Activated CD4-positive, alpha-beta memory T cell treated with anti-CD3 and anti-CD28 coated beads, Interleukin-2, amount 10 ng/mL, durations not matched to agents 7 days and 5 days (primary cell): ENCODE measurements at regions not wholly inside any gene's neighbourhood (a gene's known extent, or its start where the extent isn't known, plus 50 kb on each side); places are given as distances from the start of the nearest gene placed in this dataset.

Experiments used
- CTCF ChIA-PET: fragments of 350-600 bp; sonication (Branson Sonifier 250); formaldehyde crosslinking; loops from one replicate; lab custom pipeline; 2021; ENCODE audit warnings: antibody characterized with exemption, inconsistent platforms; lab: Charles Lee
- POLR2A ChIA-PET: fragments of 350-600 bp; sonication (Branson Sonifier 250); formaldehyde crosslinking; loops from one replicate; lab custom pipeline; 2021; ENCODE audit warnings: antibody characterized with exemption; lab: Charles Lee
- DNase-seq: peaks from one replicate; pipeline ENCODE4 v3.0.0-alpha.2; 2020
- H3K27ac Mint-ChIP-seq: one replicate; pipeline ENCODE4 v1.8.0; 2021; ENCODE audit warnings: mild to moderate bottlenecking, mixed read lengths
- H3K27me3 Mint-ChIP-seq: one replicate; pipeline ENCODE4 v1.8.0; 2021; ENCODE audit warnings: mixed read lengths
- H3K36me3 Mint-ChIP-seq: one replicate; pipeline ENCODE4 v1.8.0; 2021; ENCODE audit warnings: low read depth, mixed read lengths
- H3K4me1 Mint-ChIP-seq: one replicate; pipeline ENCODE4 v1.8.0; 2021; ENCODE audit warnings: mixed read lengths
- H3K4me3 Mint-ChIP-seq: one replicate; pipeline ENCODE4 v1.8.0; 2021; ENCODE audit warnings: mild to moderate bottlenecking, mixed read lengths
- H3K9me3 Mint-ChIP-seq: one replicate; pipeline ENCODE4 v1.8.0; 2021; ENCODE audit warnings: mixed read lengths

DNA sequence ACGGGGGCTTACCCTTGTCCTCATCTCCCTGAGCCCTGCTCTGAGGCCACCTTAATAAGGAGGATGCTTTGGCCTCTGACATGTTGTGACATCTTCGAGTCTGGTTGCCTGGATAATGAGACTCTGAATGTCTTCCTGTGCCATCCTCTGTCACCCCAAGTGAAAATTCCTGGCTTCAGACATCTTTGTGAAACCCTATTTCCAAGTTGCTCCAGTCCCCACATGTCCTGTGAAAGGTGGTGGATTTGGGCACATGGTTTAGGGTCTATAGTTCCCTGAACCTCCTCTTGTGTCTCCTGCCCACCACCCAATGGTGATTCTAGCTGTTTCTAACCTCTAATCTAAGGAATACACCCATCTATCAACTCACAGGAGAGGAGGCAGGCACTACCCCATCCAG lies 223.1 kb upstream of the GLI3 start:
- H3K27me3 Mint-ChIP-seq: no peaks in the 10 kb centered on the region
- no peak overlapping the region for H3K27ac Mint-ChIP-seq
- no peak overlapping the region for H3K4me3 Mint-ChIP-seq
- ChIA-PET CTCF (no interaction called here), POLR2A (no interaction called here)
- no peaks in the 10 kb centered on the region for H3K36me3 Mint-ChIP-seq
- no peak for DNase-seq
- no peaks in the 10 kb centered on the region for H3K4me1 Mint-ChIP-seq
- H3K9me3 Mint-ChIP-seq: peaks cover 4% of the 10 kb centered on the region

DNA sequence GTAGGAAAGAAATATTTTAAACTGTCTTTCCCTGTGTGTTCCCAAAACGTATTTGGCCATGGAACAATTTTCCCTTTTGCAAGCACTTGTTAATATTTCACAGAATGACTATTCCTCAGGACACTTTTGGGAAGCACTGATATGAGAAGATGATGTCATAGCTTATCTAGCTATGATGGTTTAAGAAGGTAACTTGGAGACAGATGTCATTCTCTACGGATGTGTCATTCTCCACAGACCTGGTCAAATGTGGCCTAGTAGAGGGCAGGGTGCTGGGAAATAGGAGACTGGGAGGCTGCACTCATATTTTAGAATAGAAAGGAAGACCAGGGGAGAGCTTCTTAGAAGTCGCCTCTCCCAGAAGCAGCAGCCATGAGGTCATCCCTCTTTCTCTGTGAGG lies 220.7 kb upstream of the GLI3 start:
- H3K4me1 Mint-ChIP-seq: no peaks in the 10 kb centered on the region
- no peaks in the 10 kb centered on the region for H3K36me3 Mint-ChIP-seq
- no peak overlapping the region for H3K4me3 Mint-ChIP-seq
- ChIA-PET POLR2A (no interaction called here), CTCF (no interaction called here)
- no peaks in the 10 kb centered on the region for H3K27me3 Mint-ChIP-seq
- H3K27ac Mint-ChIP-seq: no peak overlapping the region
- no peaks in the 10 kb centered on the region for H3K9me3 Mint-ChIP-seq
- DNase-seq: no peak

DNA sequence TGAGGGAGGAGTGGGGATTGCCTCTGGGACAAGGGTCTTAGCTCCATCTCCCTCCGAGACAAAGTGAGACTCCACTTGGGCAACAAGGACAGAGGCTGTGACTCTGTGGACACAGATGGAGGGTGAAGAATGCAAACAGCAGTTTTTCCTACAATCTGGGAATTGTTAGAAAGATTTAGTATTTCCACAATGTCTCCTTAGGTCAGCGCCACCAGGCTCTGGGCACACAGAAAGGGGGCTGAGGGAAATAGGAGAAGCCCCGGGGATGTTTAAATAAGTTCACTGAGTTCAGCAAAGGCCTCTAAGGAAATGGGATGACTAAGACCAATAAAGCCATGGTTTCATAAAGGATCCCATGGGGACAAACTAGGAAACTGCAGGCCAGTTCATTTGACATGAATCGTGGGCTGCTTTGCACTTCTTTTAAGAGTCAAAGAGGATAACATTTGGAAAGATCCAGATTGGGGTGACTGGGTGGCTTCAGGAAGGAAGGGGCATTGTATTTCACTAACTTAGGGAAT lies 219.8 kb upstream of the GLI3 start:
- H3K27ac Mint-ChIP-seq: no peak overlapping the region
- CTCF ChIA-PET: no interaction called here
- H3K27me3 Mint-ChIP-seq: no peaks in the 10 kb centered on the region
- no peak for DNase-seq
- H3K9me3 Mint-ChIP-seq: no peaks in the 10 kb centered on the region
- H3K36me3 Mint-ChIP-seq: no peaks in the 10 kb centered on the region
- POLR2A ChIA-PET: no interaction called here
- H3K4me3 Mint-ChIP-seq: no peak overlapping the region
- no peaks in the 10 kb centered on the region for H3K4me1 Mint-ChIP-seq

DNA sequence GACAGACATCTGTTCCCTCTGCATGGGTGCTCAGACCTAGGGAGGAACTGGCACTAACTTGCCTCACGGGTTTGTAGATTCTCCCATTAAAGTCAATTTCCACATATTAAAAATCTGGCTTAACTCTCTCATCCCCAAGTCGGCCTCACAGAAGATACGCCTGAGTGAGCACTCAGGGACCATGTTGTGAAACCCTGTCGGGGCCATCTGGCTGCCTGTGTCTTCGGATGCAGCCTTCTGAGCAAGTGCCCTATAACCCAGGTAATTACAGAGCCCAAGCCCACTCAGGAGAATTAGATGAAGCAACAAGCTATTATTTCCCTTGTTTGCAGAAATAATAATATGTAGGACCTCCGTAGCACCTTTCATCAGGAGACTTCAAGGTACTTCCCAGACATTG lies 219.3 kb upstream of the GLI3 start:
- H3K27me3 Mint-ChIP-seq: no peaks in the 10 kb centered on the region
- no peaks in the 10 kb centered on the region for H3K9me3 Mint-ChIP-seq
- ChIA-PET CTCF (no interaction called here), POLR2A (no interaction called here)
- H3K36me3 Mint-ChIP-seq: no peaks in the 10 kb centered on the region
- no peak overlapping the region for H3K27ac Mint-ChIP-seq
- no peak for DNase-seq
- H3K4me3 Mint-ChIP-seq: no peak overlapping the region
- H3K4me1 Mint-ChIP-seq: no peaks in the 10 kb centered on the region

DNA sequence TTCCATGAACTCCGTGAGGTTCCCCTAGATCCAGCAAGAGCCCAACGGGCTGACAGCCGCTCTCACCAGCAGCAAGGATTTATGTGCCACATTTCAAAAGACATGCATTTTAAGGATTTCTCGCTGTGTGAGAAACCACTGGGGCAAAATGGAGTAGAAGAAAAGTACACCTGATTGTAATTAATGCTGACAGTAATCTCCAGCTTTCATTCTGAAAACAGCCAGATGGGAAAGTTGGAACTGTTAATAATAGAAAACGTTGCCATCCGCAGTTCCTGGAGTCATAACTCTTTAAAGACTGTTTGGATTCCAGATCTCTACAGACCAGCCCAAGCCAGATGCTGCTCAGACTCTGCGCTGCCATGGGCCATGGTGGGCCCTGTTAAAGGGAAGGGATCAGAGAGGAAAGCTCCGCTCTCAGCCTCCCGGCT lies 216.9 kb upstream of the GLI3 start:
- no peaks in the 10 kb centered on the region for H3K36me3 Mint-ChIP-seq
- no peak overlapping the region for H3K27ac Mint-ChIP-seq
- CTCF ChIA-PET: no interaction called here

DNA sequence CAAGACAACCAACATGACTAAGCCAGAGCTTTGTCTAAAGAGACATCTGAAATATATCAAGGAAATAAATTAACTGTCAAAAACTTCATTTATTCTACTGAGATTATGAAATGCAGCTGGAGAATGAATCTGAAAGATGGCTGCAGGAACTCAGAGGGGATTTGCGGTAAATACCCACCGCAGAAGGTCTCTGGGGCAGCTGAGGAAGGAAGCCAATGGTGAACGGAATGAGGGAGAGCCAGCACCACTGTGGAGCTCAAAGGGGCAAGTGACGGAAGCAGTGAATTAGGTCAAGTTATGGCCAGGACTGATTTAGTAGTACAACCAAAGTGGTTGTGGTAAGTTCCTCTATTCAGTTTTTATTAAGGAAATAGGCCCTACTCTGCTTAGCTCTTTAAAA lies 215.3 kb upstream of the GLI3 start:
- no peaks in the 10 kb centered on the region for H3K9me3 Mint-ChIP-seq
- H3K4me1 Mint-ChIP-seq: no peaks in the 10 kb centered on the region
- no peaks in the 10 kb centered on the region for H3K27me3 Mint-ChIP-seq
- no peak for DNase-seq
- POLR2A ChIA-PET: no interaction called here
- no peaks in the 10 kb centered on the region for H3K36me3 Mint-ChIP-seq
- no peak overlapping the region for H3K4me3 Mint-ChIP-seq
- CTCF ChIA-PET: no interaction called here
- no peak overlapping the region for H3K27ac Mint-ChIP-seq

More for the DNA sequence above, 216.9 kb upstream of the GLI3 start:
- no peak overlapping the region for H3K4me3 Mint-ChIP-seq
- no peak for DNase-seq
- POLR2A ChIA-PET: no interaction called here
- H3K9me3 Mint-ChIP-seq: no peaks in the 10 kb centered on the region
- H3K27me3 Mint-ChIP-seq: no peaks in the 10 kb centered on the region
- H3K4me1 Mint-ChIP-seq: no peaks in the 10 kb centered on the region

DNA sequence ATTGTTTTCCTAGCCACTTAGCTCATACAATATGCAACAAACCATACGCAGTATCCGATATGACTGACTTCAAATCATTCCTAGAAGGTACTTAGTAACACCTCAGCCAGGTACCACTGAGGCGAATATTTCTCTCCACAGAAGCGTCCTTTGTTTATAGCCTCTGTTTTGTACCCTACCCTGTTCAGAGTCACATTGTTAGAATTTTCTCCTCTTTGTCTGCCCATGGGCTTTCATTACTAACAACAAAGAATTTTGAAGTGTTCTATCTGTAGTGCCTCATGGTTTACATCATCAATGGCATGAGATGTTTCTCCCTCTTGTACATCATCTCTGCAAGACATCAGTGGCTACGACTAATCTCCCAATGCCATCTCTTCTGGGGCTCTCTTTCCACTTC lies 212.4 kb upstream of the GLI3 start:
- H3K4me1 Mint-ChIP-seq: no peaks in the 10 kb centered on the region
- POLR2A ChIA-PET: no interaction called here
- H3K27ac Mint-ChIP-seq: no peak overlapping the region
- H3K9me3 Mint-ChIP-seq: no peaks in the 10 kb centered on the region
- DNase-seq: no peak
- no peaks in the 10 kb centered on the region for H3K36me3 Mint-ChIP-seq
- H3K27me3 Mint-ChIP-seq: no peaks in the 10 kb centered on the region
- H3K4me3 Mint-ChIP-seq: no peak overlapping the region
- CTCF ChIA-PET: no interaction called here

DNA sequence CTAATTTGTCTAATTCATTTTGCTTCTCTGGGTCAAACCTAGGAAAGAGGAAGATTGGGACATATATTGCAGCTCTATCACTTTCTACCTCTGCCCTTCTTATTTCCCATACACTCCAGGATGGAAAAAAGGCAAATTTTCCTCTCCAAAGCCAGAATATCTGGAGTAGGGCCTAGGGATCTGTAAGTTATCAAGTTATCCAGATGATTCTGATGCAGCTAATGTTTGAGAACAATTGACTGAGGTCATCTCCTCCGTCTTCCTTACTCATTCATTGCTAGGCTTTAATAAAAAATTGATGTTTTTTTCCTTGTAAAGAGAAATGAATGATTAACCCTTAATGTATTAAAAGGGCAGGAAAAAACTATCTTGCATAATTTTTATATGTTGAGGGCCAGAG lies 211.9 kb upstream of the GLI3 start:
- ChIA-PET POLR2A (no interaction called here), CTCF (no interaction called here)
- Mint-ChIP-seq H3K4me1 (no peaks in the 10 kb centered on the region), H3K9me3 (no peaks in the 10 kb centered on the region), H3K36me3 (no peaks in the 10 kb centered on the region), H3K4me3 (no peak overlapping the region), H3K27ac (no peak overlapping the region), H3K27me3 (no peaks in the 10 kb centered on the region)
- DNase-seq: no peak

DNA sequence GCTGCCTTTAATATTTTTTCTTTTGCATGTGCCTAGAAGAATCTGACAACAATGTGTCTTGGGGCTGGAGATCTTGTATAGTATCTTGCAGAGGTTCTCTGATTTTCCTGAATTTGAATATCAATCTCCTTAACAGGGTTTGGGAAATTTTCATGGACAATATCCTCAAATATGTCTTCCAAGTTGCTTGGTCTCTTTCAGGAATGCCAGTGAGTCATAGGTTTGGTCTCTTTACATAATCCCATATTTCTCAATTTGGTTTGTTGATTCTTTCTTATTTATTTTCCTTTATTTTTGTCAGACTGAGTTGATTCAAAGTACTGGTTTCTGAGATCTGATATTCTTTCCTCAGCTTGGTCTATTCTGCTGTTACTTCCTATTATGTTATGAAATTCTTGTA lies 208.7 kb upstream of the GLI3 start:
- ChIA-PET POLR2A (no interaction called here), CTCF (no interaction called here)
- Mint-ChIP-seq H3K36me3 (no peaks in the 10 kb centered on the region), H3K4me3 (no peak overlapping the region), H3K27me3 (no peaks in the 10 kb centered on the region), H3K9me3 (peaks cover 4% of the 10 kb centered on the region), H3K27ac (no peak overlapping the region), H3K4me1 (no peaks in the 10 kb centered on the region)
- DNase-seq: no peak

DNA sequence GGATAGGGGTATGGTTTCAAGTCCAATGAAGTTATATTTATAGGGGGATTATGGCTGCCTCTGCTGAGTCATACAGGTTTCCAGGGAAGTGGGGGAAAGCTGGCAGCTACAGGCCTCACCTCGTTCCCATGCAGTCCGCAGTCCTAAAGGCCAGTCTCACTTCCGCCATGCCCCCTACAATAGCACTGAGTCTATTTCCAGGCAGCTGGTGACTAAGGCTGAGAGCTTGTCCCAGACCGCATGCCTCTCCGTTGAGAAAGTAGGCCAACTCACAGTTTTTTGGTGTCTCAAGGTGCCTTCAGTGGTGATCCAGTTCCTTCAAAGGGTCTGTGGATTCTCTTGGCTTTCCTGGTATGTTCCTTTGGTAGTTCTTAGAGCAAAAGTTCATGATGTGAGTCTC lies 203.9 kb upstream of the GLI3 start:
- POLR2A ChIA-PET: no interaction called here
- Mint-ChIP-seq H3K4me3 (no peak overlapping the region), H3K36me3 (no peaks in the 10 kb centered on the region)

DNA sequence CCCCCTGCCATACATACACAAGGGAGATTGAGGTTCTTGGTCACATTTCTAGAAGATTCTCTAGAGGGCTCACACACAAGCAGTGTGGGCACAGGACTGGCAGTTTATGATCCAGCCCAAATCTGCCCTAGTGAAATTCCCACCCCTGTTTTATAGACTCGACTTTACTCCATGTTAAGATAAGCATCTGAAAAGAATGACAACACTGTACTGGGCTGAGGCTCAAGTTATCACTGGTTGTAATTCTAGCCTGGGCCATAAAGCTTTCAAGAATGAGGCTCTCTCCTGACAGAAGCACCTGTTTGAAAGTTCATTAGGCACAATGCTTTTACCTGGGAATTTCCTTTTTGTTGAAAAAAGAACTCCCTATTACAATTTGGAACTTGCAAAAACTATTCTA lies 195.6 kb upstream of the GLI3 start:
- no peak overlapping the region for H3K27ac Mint-ChIP-seq
- no peaks in the 10 kb centered on the region for H3K36me3 Mint-ChIP-seq
- DNase-seq: no peak
- H3K4me1 Mint-ChIP-seq: no peaks in the 10 kb centered on the region
- ChIA-PET CTCF (no interaction called here), POLR2A (no interaction called here)
- no peaks in the 10 kb centered on the region for H3K27me3 Mint-ChIP-seq
- H3K4me3 Mint-ChIP-seq: no peak overlapping the region
- peaks cover 2% of the 10 kb centered on the region for H3K9me3 Mint-ChIP-seq

More for the DNA sequence above, 203.9 kb upstream of the GLI3 start:
- no peak overlapping the region for H3K27ac Mint-ChIP-seq
- CTCF ChIA-PET: no interaction called here
- peaks cover 7% of the 10 kb centered on the region for H3K9me3 Mint-ChIP-seq
- no peaks in the 10 kb centered on the region for H3K4me1 Mint-ChIP-seq
- DNase-seq: no peak
- no peaks in the 10 kb centered on the region for H3K27me3 Mint-ChIP-seq

DNA sequence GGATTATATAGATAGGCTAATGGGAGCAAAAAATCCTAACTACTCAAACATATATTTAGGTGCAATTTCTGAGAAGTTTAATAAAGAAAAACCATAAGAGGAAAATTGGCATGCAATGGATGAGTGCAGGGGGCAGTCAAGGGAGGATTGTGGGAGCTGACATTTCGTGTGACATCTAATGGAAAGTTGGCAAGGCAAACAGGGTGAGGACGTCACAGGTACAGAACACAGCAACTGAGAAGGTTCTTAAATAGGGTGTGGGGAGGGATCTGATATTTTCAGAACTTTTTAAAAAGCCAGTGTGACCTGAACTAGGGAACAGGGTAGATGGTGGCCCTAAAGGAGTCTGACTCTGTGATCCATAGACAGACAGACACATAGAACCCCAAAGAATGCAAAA lies 194.9 kb upstream of the GLI3 start:
- no peaks in the 10 kb centered on the region for H3K4me1 Mint-ChIP-seq
- no peaks in the 10 kb centered on the region for H3K27me3 Mint-ChIP-seq
- CTCF ChIA-PET: no interaction called here
- no peak for DNase-seq
- no peaks in the 10 kb centered on the region for H3K36me3 Mint-ChIP-seq
- peaks cover 2% of the 10 kb centered on the region for H3K9me3 Mint-ChIP-seq
- no peak overlapping the region for H3K27ac Mint-ChIP-seq
- H3K4me3 Mint-ChIP-seq: no peak overlapping the region
- POLR2A ChIA-PET: no interaction called here

DNA sequence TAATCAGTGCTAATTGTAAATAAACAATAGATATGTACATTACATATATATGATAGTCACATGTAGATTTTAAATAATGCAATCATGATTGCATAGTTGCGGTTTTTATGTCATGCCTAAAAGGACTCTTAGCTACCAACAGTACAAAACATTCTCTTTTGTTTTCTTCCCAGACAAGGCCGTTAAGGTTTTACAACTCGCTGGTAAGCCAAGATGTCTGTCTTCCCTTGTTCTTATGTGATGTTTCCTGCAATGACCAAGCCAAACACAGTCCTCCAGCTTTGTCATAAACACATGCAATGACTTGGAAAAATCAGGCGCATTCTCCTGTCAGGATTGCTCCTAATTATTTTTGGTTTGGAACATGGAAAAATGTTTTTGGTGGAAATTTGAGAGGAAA lies 192.3 kb upstream of the GLI3 start:
- H3K4me3 Mint-ChIP-seq: no peak overlapping the region
- no peaks in the 10 kb centered on the region for H3K27me3 Mint-ChIP-seq
- H3K4me1 Mint-ChIP-seq: no peaks in the 10 kb centered on the region
- no peak for DNase-seq
- H3K36me3 Mint-ChIP-seq: no peaks in the 10 kb centered on the region
- ChIA-PET CTCF (no interaction called here), POLR2A (no interaction called here)
- no peak overlapping the region for H3K27ac Mint-ChIP-seq
- H3K9me3 Mint-ChIP-seq: no peaks in the 10 kb centered on the region

DNA sequence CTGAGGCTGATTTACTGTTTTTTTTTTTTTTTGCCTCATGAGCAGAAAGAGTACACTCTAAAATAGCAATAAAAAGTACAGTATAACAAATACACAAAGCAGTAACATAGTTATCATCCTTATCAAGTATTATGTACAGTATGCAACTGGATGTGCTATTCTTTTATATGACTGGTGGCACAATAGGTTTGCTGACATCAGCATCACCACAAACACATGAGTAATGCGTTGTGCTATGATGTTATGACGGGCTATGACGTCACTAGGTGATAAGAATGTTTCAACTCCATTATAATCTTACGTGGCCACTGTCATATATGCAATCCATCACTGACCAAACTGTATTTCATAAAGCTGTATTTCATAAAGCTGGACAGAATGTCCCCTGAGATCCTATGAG lies 189.2 kb upstream of the GLI3 start:
- no peak for DNase-seq
- no peaks in the 10 kb centered on the region for H3K9me3 Mint-ChIP-seq
- H3K27me3 Mint-ChIP-seq: no peaks in the 10 kb centered on the region
- POLR2A ChIA-PET: no interaction called here
- CTCF ChIA-PET: no interaction called here
- H3K4me3 Mint-ChIP-seq: no peak overlapping the region
- H3K36me3 Mint-ChIP-seq: no peaks in the 10 kb centered on the region
- no peak overlapping the region for H3K27ac Mint-ChIP-seq
- no peaks in the 10 kb centered on the region for H3K4me1 Mint-ChIP-seq
